Skeletal muscle tissue (tissue), 3 donors: ENCODE measurements at regions not wholly inside any gene's neighbourhood (a gene's known extent, or its start where the extent isn't known, plus 50 kb on each side); places are given as distances from the start of the nearest gene placed in this dataset.

ENCODE experiments used
- H3K27ac ChIP-seq: one replicate; pipeline ENCODE4 v1.7.0; 2013; ENCODE audit warnings: mild to moderate bottlenecking, low read depth, low read length, inconsistent platforms
- H3K27me3 ChIP-seq, 3 donors: one replicate each; pipeline ENCODE4 v1.7.0; 2013; ENCODE audit warnings: low read length in 3 of 3; ENCODE audit not compliant: control insufficient read depth in 3 of 3, insufficient read depth in 3 of 3
- H3K36me3 ChIP-seq, 3 donors: one replicate each; pipeline ENCODE4 v1.7.0; 2013; ENCODE audit warnings: low read length in 3 of 3; ENCODE audit not compliant: control insufficient read depth in 3 of 3, insufficient read depth in 3 of 3
- H3K4me1 ChIP-seq, 3 donors: one replicate each; pipeline ENCODE4 v1.7.0; 2013; ENCODE audit warnings: low read length in 3 of 3, mild to moderate bottlenecking in 3 of 3; ENCODE audit not compliant: control insufficient read depth in 3 of 3, insufficient read depth in 3 of 3
- H3K4me3 ChIP-seq, 3 donors: one replicate each; pipeline ENCODE4 v1.7.0; 2013; ENCODE audit warnings: low read length in 3 of 3
- H3K9ac ChIP-seq, 3 donors: one replicate each; pipeline ENCODE4 v1.7.0; 2013; ENCODE audit warnings: low read length in 3 of 3, mild to moderate bottlenecking in 3 of 3, moderate library complexity in 2 of 3, low read depth in 1 of 3
- H3K9me3 ChIP-seq, 3 donors: one replicate each; pipeline ENCODE4 v1.7.0; 2013; ENCODE audit warnings: low read length in 3 of 3; ENCODE audit not compliant: control insufficient read depth in 3 of 3
- donor health status: Osteomylitis.

- Histone ChIP-seq H3K27me3 (peaks cover 0 to 3% (median 0%) of the 10 kb centered on the region in 3 donors), H3K27ac (no peak overlapping the region), H3K36me3 (no peaks in the 10 kb centered on the region)
Observed at GRCh38 chr1:229098903-229099578, 171.9 kb upstream of the RAB4A start.

DNA sequence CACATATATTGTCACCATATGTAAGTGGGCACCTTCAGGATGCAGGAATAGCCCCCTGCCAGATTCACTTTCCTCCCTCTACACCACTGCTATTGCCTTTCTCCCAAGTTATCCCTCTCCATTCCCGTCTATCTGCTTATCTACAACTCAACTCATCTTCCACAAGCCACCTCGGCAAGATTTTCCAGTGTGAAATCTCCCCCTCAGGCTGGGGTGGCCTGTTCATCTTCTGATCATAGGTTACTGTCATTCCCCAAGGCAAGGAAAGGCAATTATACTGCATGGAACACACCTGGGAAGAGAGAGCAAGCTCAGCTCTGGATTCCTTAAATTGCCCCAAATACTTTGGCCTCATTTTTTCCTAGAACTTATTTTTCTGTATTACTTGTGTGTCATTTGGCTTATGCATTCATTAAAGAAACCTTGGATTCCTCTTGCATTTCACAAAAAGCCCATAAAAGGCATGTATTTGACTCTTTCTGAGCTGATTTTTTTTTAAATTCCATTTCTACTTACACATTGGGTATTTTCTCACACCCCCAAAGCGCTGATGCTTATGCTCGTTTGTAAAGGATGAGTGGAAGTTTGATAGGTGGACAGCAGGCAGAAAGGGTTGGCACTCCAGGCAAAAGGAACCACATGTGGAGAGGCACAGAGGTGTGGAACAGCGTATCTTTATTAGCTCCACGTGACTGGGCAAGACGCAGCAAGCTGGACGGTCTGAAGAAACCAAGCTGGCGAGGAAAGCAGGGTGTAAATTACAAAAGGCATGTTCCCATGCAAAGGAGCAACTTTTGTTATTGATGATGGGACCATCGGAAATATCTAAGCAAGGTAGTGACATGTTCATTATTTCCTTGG, 169.7 kb upstream of the RAB4A start:
- H3K9me3 ChIP-seq = peaks cover 0 to 2% (median 0%) of the 10 kb centered on the region in 3 donors
- H3K9ac ChIP-seq = no peak overlapping the region
- H3K36me3 ChIP-seq = no peaks in the 10 kb centered on the region
- no peak overlapping the region for H3K4me3 ChIP-seq
- H3K4me1 ChIP-seq = no peaks in the 10 kb centered on the region
- H3K27me3 ChIP-seq = peaks cover 0 to 3% (median 0%) of the 10 kb centered on the region in 3 donors
- H3K27ac ChIP-seq = no peak overlapping the region

More at GRCh38 chr1:229098903-229099578, 171.9 kb upstream of the RAB4A start:
- no peak overlapping the region for H3K4me3 ChIP-seq
- no peaks in the 10 kb centered on the region for H3K9me3 ChIP-seq
- H3K4me1 ChIP-seq = no peaks in the 10 kb centered on the region
- H3K9ac ChIP-seq = no peak overlapping the region

GRCh38 chr1:229102741-229103391, 168.0 kb upstream of the RAB4A start:
- Histone ChIP-seq H3K4me1 (no peaks in the 10 kb centered on the region), H3K9ac (no peak overlapping the region), H3K36me3 (no peaks in the 10 kb centered on the region), H3K9me3 (peaks cover 0 to 2% (median 0%) of the 10 kb centered on the region in 3 donors), H3K4me3 (no peak overlapping the region), H3K27me3 (peaks cover 0 to 3% (median 0%) of the 10 kb centered on the region in 3 donors), H3K27ac (no peak overlapping the region)

DNA sequence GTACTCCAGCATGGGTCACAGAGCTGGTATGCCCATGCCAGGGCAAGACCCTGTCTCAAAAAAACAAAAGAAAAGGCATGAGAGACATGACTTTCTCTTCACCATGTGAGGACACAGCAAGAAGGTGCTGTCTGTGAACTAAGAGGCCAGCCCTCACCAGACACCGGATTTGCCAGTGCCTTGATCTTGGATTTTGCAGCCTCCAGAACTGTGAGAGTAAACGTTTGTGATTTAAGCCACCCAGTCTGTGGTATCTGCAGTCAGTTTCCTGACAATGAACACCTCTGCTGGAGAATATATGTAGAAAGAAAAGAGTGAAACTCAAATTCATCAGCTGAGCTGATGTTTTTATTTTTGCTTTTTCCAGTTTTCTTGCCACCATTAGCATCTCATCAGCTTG, 166.3 kb upstream of the RAB4A start:
- peaks cover 0 to 5% (median 3%) of the 10 kb centered on the region in 3 donors for H3K4me1 ChIP-seq
- H3K36me3 ChIP-seq = no peaks in the 10 kb centered on the region
- H3K9me3 ChIP-seq = peaks cover 0 to 2% (median 0%) of the 10 kb centered on the region in 3 donors
- H3K27me3 ChIP-seq = peaks cover 0 to 3% (median 0%) of the 10 kb centered on the region in 3 donors
- no peak overlapping the region for H3K9ac ChIP-seq
- no peak overlapping the region for H3K27ac ChIP-seq
- H3K4me3 ChIP-seq = no peak overlapping the region

- H3K27me3 ChIP-seq = peaks cover 0 to 3% (median 0%) of the 10 kb centered on the region in 3 donors
- H3K36me3 ChIP-seq = no peaks in the 10 kb centered on the region
- no peak overlapping the region for H3K9ac ChIP-seq
- H3K4me3 ChIP-seq = no peak overlapping the region
- H3K27ac ChIP-seq = no peak overlapping the region
- peaks cover 0 to 2% (median 0%) of the 10 kb centered on the region in 3 donors for H3K9me3 ChIP-seq
- peaks cover 0 to 5% (median 3%) of the 10 kb centered on the region in 3 donors for H3K4me1 ChIP-seq
Observed at GRCh38 chr1:229105109-229105508, 165.8 kb upstream of the RAB4A start.

- H3K4me3 ChIP-seq = no peak overlapping the region
- H3K9ac ChIP-seq = no peak overlapping the region
- H3K4me1 ChIP-seq = peaks cover 0 to 5% (median 3%) of the 10 kb centered on the region in 3 donors
- H3K36me3 ChIP-seq = no peaks in the 10 kb centered on the region
- H3K27ac ChIP-seq = no peak overlapping the region
- H3K27me3 ChIP-seq = peaks cover 0 to 3% (median 0%) of the 10 kb centered on the region in 3 donors
- peaks cover 0 to 2% (median 0%) of the 10 kb centered on the region in 3 donors for H3K9me3 ChIP-seq
Observed at GRCh38 chr1:229105822-229106525, 164.9 kb upstream of the RAB4A start.

DNA sequence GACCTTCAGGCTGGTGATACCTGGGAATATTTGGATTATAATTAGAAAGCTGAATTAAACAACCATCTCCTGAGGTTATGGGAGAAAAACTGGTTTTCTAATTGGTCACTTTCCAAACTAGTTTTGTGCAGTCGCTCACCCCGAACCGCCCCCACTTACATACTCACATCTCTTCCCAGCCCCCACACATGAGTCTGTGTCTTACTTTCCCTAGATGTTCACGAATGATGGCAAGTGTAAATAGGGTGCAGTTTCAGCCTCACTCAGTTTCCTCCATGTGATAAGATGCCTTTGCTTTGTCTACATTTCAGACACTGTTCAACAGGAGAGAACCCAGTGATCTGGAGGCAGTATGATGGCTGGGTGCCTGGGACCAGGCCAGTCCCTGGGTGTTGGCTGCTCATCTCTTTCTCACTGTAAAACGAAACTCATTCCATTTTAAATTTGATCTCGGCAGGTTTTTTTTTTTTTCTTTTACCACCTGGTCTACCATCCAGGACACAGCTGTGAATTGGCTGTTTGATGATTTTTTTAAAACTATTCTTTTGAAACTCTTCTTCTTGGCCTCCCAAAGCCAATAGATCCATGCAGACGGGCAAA, 164.3 kb upstream of the RAB4A start:
- Histone ChIP-seq H3K9me3 (peaks cover 0 to 2% (median 0%) of the 10 kb centered on the region in 3 donors), H3K4me1 (peaks cover 0 to 5% (median 3%) of the 10 kb centered on the region in 3 donors), H3K36me3 (no peaks in the 10 kb centered on the region), H3K9ac (no peak overlapping the region), H3K4me3 (no peak overlapping the region), H3K27me3 (peaks cover 0 to 3% (median 0%) of the 10 kb centered on the region in 3 donors), H3K27ac (no peak overlapping the region)

DNA sequence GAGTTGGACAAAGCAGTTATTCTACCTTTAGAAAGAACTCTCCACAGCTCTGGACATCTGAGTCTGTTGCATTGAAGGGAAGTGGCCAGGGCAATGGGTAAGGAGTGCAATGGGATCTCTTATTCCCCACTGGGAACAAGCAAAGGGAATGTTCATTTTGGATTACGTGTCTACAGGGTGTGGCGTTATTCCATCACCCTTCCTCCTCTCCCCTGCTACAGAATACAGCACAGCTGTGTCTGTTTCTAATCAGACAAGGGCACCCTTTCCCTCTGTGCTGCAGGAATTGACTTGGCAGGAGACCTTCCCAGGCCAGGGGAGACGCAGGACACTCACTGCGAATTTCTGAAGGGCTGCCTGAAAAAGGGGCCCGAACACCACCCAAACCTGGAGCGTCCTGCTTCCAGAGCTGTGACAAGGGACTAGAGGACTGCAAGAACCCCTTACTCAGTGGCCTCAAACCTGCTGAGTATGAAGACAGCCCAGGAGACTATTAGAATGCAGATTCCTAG, 163.6 kb upstream of the RAB4A start:
- Histone ChIP-seq H3K27me3 (peaks cover 0 to 2% (median 0%) of the 10 kb centered on the region in 3 donors), H3K36me3 (no peaks in the 10 kb centered on the region), H3K9ac (no peak overlapping the region), H3K9me3 (peaks cover 0 to 2% (median 0%) of the 10 kb centered on the region in 3 donors), H3K4me1 (peaks cover 0 to 5% (median 3%) of the 10 kb centered on the region in 3 donors), H3K27ac (no peak overlapping the region), H3K4me3 (no peak overlapping the region)

- no peak overlapping the region for H3K9ac ChIP-seq
- no peaks in the 10 kb centered on the region for H3K36me3 ChIP-seq
- H3K27me3 ChIP-seq = no peaks in the 10 kb centered on the region
- H3K4me3 ChIP-seq = no peak overlapping the region
- peaks cover 0 to 2% (median 0%) of the 10 kb centered on the region in 3 donors for H3K9me3 ChIP-seq
- H3K27ac ChIP-seq = no peak overlapping the region
- peaks cover 0 to 5% (median 3%) of the 10 kb centered on the region in 3 donors for H3K4me1 ChIP-seq
Observed at GRCh38 chr1:229107972-229108371, 162.9 kb upstream of the RAB4A start.
